Ishikawa (cell line): ENCODE measurements at regions not wholly inside any gene's neighbourhood (a gene's known extent, or its start where the extent isn't known, plus 50 kb on each side); places are given as distances from the start of the nearest gene placed in this dataset.

ENCODE experiments used
- CREB1 ChIP-seq: IDR thresholded peaks from 2 replicates; pipeline ENCODE4 v1.6.1; 2012; ENCODE audit warnings: low read depth
- EGR1 ChIP-seq: IDR thresholded peaks from 2 replicates; pipeline ENCODE4 v1.6.1; 2012
- EP300 ChIP-seq: IDR thresholded peaks from 2 replicates; pipeline ENCODE4 v1.6.1; 2012; ENCODE audit warnings: borderline replicate concordance
- MAX ChIP-seq: IDR thresholded peaks from 2 replicates; pipeline ENCODE4 v1.6.1; 2012
- RAD21 ChIP-seq: IDR thresholded peaks from 2 replicates; pipeline ENCODE4 v1.6.1; 2012; ENCODE audit warnings: low read depth
- TAF1 ChIP-seq: IDR thresholded peaks from 2 replicates; pipeline ENCODE4 v1.6.1; 2012; ENCODE audit warnings: low read depth, mild to moderate bottlenecking
- YY1 ChIP-seq: IDR thresholded peaks from 2 replicates; pipeline ENCODE4 v1.6.1; 2012; ENCODE audit warnings: low read depth

DNA sequence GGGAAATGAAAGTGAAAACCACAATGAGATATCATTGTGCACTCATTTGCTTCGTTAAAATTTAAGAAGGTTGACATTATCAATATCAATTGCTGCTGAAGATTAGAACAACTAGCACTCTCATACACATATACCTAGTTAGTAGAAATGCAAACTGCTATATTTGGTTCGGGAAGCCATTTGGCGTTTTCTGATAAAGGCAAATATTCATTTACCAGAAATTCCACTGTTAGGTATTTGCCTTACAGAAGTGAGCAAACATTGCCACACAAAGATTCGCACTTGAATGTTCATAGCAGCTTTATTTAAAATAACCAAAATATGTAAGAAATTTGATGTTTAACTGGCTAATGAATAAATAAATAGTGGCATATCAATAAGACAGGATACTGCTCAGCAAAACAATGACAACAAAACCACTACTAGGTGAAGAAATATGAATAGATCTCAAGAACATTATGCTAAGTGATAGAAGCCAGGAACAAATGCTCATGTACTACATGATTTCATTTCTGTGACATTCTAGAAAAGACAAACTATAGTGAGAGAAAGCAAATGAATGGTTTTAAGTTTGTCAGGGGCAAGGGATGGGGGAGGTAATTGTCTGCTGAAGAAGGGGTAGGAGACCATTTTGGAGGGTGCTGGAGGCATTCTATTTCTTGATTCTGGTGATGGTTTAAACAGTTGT is 387.8 kb downstream of the PTH2R start:
- TF ChIP-seq EGR1 (no peak), TAF1 (no peak), MAX (no peak), EP300 (no peak), CREB1 (no peak), YY1 (no peak), RAD21 (no peak)
